Stromal cell of bone marrow (primary cell): ENCODE measurements at regions not wholly inside any gene's neighbourhood (a gene's known extent, or its start where the extent isn't known, plus 50 kb on each side); places are given as distances from the start of the nearest gene placed in this dataset.
"Not testable (repeated sequence)": the region's sequence is repeated elsewhere in the genome, so short reads cannot be mapped to it uniquely, and the experiment has no call there.

Experiments
- DNase-seq: peaks from one replicate; pipeline ENCODE4 v3.0.0-alpha.2; 2012; ENCODE audit warnings: low read depth

- no peak for DNase-seq
Measured at GRCh38 chr10:83754857-83755256, 384.5 kb upstream of the GHITM start.

- no peak for DNase-seq
Measured at GRCh38 chr10:83760142-83760541, 379.2 kb upstream of the GHITM start.

DNA sequence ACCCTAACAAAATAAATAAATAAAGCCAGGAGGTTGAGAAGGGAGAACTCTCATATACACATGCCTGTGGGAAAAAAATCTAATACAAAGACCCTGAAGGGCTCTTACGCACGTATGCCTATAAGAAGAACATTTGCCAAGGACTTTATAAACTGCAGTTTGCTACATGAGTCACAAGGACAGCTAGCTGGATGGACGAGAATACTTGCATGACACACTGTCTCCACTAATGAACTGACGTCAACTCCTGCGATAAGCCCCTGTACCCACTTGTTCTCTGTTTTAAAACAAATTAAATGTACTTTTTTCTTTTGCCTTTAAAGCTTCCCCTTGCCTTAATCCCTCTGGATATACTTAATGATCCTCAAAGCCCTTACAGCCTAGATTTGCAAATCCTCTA lies 374.6 kb upstream of the GHITM start:
- peak; percentile 9 for DNase-seq

GRCh38 chr10:83765731-83766130 lies 373.6 kb upstream of the GHITM start:
- DNase-seq: no peak

DNA sequence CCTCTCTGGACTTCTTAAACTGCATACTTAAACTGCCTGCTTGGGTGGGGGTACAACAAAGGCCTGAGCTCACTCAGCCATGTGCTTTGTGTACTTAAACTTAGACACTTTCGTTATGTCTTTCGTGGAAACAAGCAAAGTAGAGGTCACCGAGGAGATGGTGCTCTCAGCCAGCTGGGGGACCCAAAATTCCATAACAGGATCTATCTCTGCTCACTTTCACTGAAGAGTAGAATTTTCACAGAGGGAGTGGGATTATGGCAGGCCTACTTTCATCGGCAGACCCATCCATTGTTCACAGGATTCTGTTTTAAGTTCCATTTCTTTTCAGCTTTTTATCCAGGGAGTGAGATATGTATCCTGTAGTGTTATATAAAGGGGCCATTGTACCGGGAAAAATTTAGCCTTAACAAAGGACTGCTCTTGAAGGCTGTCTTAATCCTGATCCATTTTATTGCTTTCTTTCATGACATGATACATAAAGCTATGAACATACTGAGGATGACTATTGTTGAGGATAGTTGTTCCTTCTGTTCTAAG lies 370.0 kb upstream of the GHITM start:
- no peak for DNase-seq

DNA sequence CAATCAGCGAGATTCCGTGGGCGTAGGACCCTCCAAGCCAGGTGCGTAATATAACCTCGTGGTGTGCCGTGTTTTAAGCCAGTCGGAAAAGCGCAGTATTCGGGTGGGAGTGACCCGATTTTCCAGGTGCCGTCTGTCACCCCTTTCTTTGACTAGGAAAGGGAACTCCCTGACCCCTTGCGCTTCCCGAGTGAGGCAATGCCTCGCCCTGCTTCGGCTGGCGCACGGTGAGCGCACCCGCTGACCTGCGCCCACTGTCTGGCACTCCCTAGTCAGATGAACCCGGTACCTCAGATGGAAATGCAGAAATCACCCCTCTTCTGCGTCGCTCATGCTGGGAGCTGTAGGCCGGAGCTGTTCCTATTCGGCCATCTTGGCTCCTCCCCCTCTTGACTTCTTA lies 352.6 kb upstream of the GHITM start:
- not testable (repeated sequence) for DNase-seq

DNA sequence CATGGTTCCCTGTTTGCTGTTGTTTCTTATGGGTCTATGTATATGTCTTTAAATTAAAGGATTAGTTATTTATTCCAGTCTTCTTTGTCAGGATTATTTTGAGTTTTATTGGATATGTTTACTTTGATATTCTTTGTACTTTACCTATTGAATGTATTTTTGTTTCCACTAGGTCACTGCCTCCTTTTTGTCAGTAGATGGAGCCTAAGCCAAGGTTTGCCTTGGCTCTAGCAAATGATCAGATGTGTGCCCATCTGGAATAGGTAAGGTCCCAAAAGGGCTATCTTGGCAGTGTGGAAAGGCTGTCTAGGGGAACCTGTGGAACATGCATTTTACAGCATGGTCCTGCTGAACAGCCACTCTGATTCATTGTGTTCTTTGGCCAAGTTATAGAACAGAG lies 337.3 kb upstream of the GHITM start:
- no peak for DNase-seq

DNA sequence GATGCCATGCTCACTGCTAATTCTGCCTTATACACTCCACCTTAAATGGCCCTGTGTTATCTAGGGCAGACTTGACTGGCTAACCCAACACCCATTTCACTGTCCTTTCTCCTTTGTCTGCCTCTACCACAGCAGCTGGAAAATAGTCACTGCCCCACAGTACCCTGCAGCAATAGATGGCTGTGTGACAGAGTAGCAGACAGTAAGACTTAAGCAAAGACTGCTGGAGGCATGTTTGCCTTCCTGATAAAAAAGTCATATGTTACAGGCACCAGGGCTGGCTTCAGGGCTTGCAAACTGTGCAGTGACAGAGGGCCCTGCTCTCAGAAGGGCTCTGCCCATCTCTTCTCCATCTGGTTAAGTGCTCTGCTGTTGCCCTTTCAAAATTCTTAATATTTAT lies 332.6 kb upstream of the GHITM start:
- DNase-seq: no peak

GRCh38 chr10:83809001-83809400 lies 330.3 kb upstream of the GHITM start:
- DNase-seq: no peak

- no peak for DNase-seq
Measured at GRCh38 chr10:83816942-83817341, 322.4 kb upstream of the GHITM start.

GRCh38 chr10:83817797-83818196 lies 321.5 kb upstream of the GHITM start:
- DNase-seq: no peak

GRCh38 chr10:83819609-83820008 lies 319.7 kb upstream of the GHITM start:
- DNase-seq: no peak

DNA sequence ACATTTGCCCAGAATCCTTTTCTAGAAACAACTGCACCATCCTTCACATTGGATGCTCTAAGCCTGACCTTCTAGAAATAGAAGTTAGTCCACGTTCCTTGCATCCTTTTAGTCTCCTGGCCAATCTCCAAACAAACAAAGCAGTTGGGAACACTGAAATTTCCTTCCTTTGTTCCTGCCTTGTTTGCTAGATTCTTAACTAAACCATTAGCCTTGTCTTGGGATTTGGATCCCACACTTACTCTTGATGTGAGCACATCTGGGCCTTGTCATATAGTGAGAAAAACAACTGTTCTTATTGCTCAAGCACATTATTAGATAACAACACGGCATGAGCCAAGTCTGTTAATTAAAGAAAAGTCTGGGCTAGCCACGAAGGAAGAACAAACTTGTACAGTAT lies 319.3 kb upstream of the GHITM start:
- no peak for DNase-seq

DNA sequence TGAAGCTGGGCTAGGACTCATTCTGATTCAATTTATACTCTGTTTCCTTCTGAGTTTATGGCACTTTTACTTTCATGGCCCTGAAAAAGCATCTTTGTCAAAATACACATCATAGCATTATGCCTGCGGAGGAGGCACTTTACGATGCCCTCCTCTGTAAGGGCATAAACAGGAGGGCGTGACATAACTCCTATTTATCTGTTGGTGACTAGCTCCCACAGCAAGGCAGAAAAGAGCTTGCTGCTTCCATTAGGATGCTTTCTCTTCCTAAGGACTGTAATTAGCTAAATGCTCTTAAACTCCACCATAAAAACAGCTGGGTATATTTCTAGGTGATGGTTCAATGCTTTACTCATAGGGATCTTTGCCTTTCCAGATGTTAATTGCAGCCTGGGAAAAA lies 315.2 kb upstream of the GHITM start:
- no peak for DNase-seq

- no peak for DNase-seq
Measured at GRCh38 chr10:83834096-83834495, 305.2 kb upstream of the GHITM start.

- no peak for DNase-seq
Measured at GRCh38 chr10:83835945-83836745, 303.2 kb upstream of the GHITM start.

GRCh38 chr10:83848677-83849076 lies 290.6 kb upstream of the GHITM start:
- DNase-seq: no peak

- no peak for DNase-seq
Measured at GRCh38 chr10:83849150-83849549, 290.2 kb upstream of the GHITM start.

- no peak for DNase-seq
Measured at GRCh38 chr10:83852146-83852545, 287.2 kb upstream of the GHITM start.

DNA sequence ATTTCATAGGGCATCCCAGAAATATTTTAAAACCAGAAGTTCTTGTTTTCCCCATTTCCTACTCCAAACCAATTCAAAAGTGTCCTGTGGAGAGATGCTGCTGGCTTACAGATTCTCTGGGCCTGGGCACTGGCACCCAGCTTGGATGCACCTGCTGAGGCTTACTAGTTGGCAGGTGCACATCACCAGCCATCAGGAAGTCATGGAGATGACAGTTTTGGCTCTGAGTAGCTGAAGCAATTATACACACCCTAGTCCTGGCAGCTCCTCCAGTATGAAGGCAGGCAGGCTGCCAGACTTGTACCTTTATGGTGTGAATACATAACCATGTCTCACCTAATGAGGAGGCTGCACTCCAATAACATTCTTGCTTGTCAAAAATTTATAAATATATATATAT lies 276.6 kb upstream of the GHITM start:
- DNase-seq: no peak

DNA sequence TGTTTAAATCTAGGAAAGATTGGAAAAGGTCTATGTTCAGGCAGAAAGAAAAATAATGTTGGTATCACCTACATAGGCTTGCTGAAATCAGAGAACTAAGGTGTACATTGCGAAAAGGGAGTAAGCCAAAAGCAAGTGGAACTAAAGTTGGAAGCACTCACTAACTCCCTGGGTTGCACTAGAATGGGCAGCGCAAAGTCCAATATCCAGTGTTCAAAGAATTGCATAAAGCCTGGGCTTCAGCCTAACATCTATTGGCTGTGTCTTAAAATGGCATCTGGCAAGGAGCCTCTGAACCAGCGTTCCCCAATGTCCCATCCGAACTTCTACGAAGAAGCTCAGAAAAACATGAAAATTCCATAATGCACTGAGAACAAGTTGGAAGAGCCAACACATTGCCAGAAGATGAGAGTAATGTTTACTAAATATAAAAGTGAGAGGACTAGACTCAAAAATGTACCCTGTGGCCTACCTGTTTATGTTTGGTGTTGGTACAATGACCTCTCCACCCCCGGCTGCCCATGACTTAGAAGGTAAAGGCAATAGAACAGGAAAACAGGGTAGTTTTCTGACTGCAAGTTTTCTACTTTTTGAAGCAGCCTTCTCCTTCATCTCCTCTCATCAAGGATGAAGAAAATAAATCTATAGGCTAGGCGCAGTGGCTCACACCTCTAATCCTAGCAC lies 275.9 kb upstream of the GHITM start:
- no peak for DNase-seq

GRCh38 chr10:83869898-83870297 lies 269.4 kb upstream of the GHITM start:
- no peak for DNase-seq
